ENCODE measurements at regions not wholly inside any gene's neighbourhood (a gene's known extent, or its start where the extent isn't known, plus 50 kb on each side); places are given as distances from the start of the nearest gene placed in this dataset.
"Not testable (repeated sequence)": the region's sequence is repeated elsewhere in the genome, so short reads cannot be mapped to it uniquely, and the experiment has no call there.

DNA sequence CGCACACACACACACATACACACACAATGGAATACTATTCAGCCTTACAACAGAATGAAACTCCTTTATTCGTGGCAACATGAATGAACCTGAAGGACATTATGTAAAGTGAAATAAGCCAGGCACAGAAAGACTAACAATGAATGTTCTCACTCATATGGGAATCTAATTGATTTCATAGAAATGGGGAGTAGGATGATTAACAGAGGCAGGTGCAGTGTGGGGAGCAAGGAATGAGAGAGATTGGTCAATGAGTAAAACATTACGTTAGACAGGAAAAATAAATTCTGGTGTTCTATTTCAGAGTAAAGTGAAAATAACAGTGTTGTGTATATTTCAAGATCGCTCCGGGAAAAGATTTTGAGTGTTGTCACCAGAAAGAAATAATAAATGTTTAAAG, 694.5 kb downstream of the NXPH1 start:
- DNase-seq (no peak), ATAC-seq (no peak)
- H3K4me1 ChIP-seq: no peaks in the 10 kb centered on the region
- intact Hi-C loops (cut with DNase I): no loop called here
- no peak for TF ChIP-seq CTCF (IDR thresholded peaks at IDR 0.05)
- TF ChIP-seq POLR2A (IDR thresholded peaks at IDR 0.05): no peak
- H3K4me3 ChIP-seq: no peak overlapping the region
- no peak overlapping the region for H3K27ac ChIP-seq
- no peaks in the 10 kb centered on the region for H3K27me3 ChIP-seq
- no peaks in the 10 kb centered on the region for H3K9me3 ChIP-seq
- no peaks in the 10 kb centered on the region for H3K36me3 ChIP-seq (replicated peaks in 1 of 2; ENCODE audit: insufficient read depth in 1 of 2, low read depth in 2 of 2)
- 68 to 73% methylated on average over 5 of the region's 5 CpGs for WGBS, 2 donors

GRCh38 chr7:9148687-9149086, 715.3 kb downstream of the NXPH1 start:
- H3K4me1 ChIP-seq: no peaks in the 10 kb centered on the region
- H3K4me3 ChIP-seq: no peak overlapping the region
- no peak overlapping the region for H3K27ac ChIP-seq
- no peaks in the 10 kb centered on the region for H3K9me3 ChIP-seq
- ATAC-seq (no peak), DNase-seq (no peak)
- intact Hi-C loops (cut with DNase I): no loop called here
- no peaks in the 10 kb centered on the region for H3K27me3 ChIP-seq
- TF ChIP-seq CTCF (IDR thresholded peaks at IDR 0.05): no peak
- H3K36me3 ChIP-seq (replicated peaks in 1 of 2; ENCODE audit: insufficient read depth in 1 of 2, low read depth in 2 of 2): no peaks in the 10 kb centered on the region
- 38 to 48% methylated on average over 1 of the region's 1 CpG for WGBS, 2 donors

- WGBS, 2 donors: 51 to 57% methylated on average over 4 of the region's 4 CpGs
- ATAC-seq: no peak
- no peak for TF ChIP-seq CTCF (IDR thresholded peaks at IDR 0.05)
- TF ChIP-seq POLR2A (IDR thresholded peaks at IDR 0.05): no peak
- no peaks in the 10 kb centered on the region for H3K27me3 ChIP-seq
- H3K9me3 ChIP-seq: no peaks in the 10 kb centered on the region
- no peaks in the 10 kb centered on the region for H3K36me3 ChIP-seq (replicated peaks in 1 of 2; ENCODE audit: insufficient read depth in 1 of 2, low read depth in 2 of 2)
- no peak for DNase-seq
- intact Hi-C loops (cut with DNase I): no loop called here
- no peaks in the 10 kb centered on the region for H3K4me1 ChIP-seq
- H3K4me3 ChIP-seq: no peak overlapping the region
- H3K27ac ChIP-seq: no peak overlapping the region
These were observed 716.2 kb downstream of the NXPH1 start for GRCh38 chr7:9149499-9150082.

- H3K36me3 ChIP-seq (replicated peaks in 1 of 2; ENCODE audit: insufficient read depth in 1 of 2, low read depth in 2 of 2); H3K4me3 ChIP-seq; H3K27ac ChIP-seq; H3K9me3 ChIP-seq; intact Hi-C loops (cut with DNase I); H3K4me1 ChIP-seq; H3K27me3 ChIP-seq; ATAC-seq; DNase-seq: not testable (repeated sequence)
These were observed 730.3 kb downstream of the NXPH1 start for GRCh38 chr7:9163691-9164090.

DNA sequence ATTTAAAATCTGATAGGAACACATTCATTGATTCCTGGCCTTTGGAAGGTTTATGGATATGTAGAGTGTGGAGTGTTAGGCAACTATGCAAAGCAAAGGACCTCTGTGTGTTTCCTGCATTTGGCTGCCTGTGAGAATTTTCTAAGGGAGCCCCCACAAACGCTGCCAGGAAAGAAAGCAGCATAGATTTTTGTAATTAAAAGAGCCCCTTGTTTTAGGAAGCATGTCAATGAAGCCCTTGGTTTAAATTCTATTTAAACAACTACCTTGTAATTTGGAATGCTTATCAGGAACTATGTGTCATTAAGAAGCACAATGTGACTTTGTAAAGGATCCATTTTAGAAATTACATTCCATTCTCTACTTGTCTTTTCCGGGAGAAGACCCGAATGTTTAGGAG, 742.5 kb downstream of the NXPH1 start:
- Histone ChIP-seq H3K27me3 (no peaks in the 10 kb centered on the region), H3K27ac (no peak overlapping the region), H3K4me3 (no peak overlapping the region), H3K36me3 (replicated peaks in 1 of 2; ENCODE audit: insufficient read depth in 1 of 2, low read depth in 2 of 2) (no peaks in the 10 kb centered on the region), H3K9me3 (no peaks in the 10 kb centered on the region), H3K4me1 (no peaks in the 10 kb centered on the region)
- no peak for DNase-seq
- whole genome bisulfite sequencing, 2 donors: 8 to 13% methylated on average over 3 of the region's 3 CpGs
- intact Hi-C loops (cut with DNase I): no loop called here
- no peak for ATAC-seq
- TF ChIP-seq CTCF (IDR thresholded peaks at IDR 0.05) (no peak), POLR2A (IDR thresholded peaks at IDR 0.05) (no peak)
